Stimulated activated CD4-positive, alpha-beta T cell treated with anti-CD3 and anti-CD28 coated beads, Interleukin-4, amount 100 ng/mL, for 1 hour (primary cell): ENCODE measurements at regions not wholly inside any gene's neighbourhood (a gene's known extent, or its start where the extent isn't known, plus 50 kb on each side); places are given as distances from the start of the nearest gene placed in this dataset.

Experiments used
- DNase-seq: peaks from one replicate; pipeline ENCODE4 v3.0.0-alpha.2; 2020

DNA sequence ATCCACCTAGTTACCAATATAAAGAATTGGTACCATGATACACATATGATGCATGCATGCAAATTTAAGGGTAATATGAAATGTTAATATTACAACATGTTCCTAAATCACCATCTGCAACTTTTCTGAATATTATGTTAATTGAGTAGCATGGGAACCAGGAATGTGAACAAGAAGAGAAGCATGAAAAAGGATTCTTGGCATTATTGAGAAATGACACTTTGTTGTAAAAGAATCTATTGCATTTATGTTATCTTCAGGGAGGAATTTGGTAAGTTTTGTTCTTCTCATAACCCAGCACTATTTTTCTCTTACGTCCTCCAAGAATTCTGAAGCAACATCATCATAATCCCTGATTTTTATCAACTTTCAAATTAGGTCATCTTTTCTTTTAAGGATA lies 159.9 kb upstream of the SLC25A13 start:
- DNase-seq: no peak

DNA sequence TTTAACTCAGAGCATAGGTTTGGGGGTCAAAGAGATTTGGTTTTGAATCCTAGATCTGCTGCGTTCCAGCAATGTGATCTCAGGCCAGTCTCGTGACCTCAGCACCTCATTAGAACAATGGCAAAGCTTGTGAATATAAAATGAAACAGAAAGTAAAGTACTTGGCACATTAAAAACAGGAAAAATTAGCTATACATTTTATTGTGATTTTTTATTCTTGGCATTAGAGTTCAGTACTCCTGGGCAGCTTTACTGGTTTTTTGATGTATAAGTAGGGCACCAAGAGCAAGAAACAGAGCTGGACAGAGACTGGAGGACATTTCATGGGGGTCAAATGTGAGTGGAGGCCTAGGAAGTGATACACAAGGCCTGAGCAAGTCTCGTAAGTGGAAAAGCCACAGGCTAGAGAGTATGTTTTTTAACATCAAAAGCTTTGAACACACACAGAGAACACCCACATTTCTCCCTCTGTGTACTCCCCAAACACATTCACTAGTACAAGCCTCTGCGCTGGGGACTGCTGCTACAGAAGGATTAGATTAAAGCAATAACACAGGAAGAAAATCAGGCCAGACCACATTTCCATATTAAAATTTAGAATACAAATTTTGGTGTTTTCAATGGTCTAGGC lies 157.2 kb upstream of the SLC25A13 start:
- no peak for DNase-seq

DNA sequence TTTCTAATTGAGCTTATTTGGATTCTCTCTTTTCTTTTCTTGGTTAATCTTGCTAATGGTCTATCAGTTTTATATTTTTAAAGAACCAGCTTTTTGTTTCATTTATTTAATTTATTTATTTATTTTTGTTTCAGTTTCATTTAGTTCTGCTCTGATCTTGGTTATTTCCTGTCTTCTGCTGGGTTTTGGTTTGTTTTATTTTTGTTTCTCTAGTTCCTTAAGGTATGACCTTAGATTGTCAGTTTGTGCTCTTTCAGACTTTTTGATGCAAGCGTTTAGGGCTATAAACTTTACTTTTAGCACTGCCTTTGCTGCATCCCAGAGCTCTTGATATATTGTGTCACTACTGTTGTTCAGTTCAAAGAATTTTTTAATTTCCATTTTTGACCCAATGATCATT lies 149.7 kb upstream of the SLC25A13 start:
- no peak for DNase-seq

DNA sequence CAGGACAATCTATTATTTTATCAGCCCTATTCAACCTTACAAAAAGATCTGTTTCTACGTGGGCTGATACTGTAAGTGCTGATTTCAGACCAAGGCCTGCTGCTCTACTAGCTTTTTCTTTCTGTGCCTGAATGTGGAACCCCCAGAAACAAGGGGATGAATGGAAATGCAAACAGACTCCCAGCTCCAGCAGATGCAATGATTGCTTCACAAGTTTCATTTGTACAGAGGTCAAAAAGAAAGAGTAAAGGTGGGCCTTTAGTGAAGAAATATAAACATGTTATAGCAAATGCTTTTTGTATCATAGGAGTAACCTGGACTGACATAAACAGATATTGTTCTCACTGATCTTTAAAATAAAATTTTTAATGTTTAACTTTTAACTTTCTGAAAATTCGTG lies 130.2 kb upstream of the SLC25A13 start:
- no peak for DNase-seq

DNA sequence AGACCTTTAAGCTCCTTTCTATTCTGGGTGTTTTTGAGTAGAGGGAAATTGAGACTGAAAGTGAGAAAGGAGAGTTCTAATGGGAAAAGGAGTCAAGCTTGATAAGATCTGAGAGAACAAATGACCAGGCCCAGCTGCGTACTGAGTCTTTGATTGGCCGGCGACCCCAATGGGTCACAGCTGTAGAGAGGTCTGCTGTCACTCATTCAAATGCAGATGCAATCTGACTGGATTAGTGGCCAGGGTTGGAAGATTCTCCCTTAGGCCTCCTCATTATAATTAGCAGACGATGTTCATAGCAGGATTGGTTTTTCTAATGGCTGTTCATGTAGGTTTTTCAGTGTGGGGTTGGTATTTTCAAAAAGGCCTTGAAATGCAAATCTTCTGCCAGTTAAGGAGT lies 127.2 kb upstream of the SLC25A13 start:
- no peak for DNase-seq

DNA sequence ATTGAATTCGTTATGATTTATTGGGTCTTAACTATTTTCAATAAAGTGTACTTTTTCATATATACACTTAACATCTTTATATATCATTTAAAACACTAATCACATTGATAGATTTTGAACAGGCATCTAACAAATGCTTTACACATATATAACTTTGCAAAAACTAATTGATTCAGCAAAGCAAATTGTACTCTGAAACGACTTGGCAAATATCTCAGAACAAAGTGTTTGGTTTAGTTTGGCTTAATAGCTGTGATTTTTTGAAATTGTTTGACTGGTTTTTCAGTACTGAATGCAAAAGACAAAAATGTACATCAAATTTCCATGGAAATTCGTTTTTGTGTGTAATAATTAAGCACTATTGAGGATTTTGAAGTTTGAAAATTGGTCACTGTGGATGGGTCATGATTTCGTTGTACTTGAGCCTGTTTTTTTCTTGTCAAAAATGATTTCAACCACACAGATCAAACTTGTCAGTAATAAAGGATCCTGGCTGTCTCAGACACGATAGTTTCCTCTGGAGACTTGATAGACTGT lies 125.3 kb upstream of the SLC25A13 start:
- DNase-seq: no peak

DNA sequence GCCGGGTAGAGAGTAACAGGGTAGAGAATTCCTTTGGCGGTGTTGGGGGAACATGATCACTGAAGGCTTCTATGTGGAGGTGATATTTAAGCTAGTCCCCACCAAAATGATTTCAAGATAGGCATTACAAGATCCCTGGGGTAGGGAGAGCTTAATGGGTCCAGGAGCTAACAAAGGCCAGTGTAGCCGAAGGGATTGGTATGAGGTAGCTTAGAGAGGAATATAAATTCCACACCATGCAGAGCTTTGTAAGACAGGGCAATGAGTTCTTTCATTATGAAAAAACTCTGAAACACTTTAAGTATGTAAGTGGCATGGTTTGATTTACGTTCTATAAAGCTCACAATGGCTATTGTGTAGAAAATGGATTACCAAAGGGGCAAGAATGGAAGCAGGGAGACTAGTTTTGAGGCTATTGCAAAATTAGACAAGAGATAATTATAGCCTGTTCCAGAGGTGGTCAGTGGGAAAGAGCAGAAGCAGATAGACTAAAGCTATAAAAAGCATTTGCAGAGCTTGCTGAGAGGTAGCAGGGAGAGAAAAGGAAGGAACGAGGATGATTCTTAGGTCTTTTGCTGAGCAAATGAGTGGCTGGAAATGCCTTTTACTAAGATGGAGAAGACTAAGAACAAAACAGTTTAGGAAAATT lies 119.7 kb upstream of the SLC25A13 start:
- DNase-seq: no peak

DNA sequence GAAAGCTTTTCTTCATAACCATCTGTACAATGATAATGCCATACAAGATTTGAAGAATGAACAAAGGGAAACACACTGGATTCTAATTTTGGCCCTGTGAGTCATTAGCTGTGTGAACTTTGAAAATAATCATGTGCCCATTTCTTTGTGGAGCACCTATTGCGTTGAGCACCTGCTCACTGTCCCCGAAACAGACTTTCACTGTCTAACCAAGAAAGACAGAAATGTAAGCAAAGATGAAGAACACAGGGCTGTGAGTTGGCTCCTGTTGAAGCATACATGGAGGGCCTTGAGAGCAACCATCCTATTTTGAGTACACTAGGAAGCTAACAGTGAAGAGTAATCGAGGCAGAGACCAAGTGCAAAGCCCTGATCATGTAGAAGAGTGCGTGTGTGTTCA lies 118.4 kb upstream of the SLC25A13 start:
- DNase-seq: no peak

DNA sequence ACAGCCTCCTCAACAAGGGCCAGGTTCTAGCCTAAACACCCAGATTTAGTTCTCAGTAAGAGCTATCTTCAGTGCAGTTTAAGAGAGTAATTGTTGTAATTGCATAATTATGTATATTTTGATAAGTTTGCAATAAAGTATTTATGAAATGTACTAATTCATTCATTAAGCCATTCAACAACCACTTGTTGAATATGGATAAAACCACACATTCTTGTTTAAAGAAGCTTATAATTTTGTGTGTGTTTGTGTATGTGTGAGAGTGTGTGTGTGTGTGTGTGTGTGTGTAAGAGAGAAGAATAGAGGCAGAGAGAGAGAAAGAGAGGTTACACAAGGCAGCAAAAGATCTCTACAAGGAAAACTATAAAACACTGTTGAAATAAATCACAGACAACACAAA lies 115.0 kb upstream of the SLC25A13 start:
- DNase-seq: no peak

DNA sequence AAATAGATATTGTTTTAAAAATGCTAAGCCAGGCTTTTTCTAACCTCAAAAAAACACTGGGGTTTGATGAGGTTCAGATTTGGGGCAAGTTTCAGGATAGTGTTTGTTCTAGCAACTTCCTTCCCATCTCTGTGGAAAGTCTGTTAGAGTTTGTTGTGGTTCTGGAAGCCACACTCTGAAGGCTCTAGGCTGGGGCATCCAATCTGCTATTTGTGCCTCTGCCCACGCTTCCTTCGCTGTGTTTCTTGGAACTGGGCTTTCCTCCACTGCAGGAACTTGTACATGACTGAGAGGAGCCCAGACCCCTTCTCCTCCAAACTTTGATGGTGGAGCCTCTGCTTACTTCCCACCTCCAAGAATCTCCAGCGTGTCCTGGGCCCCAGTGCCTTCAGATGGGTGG lies 108.5 kb upstream of the SLC25A13 start:
- DNase-seq: no peak

DNA sequence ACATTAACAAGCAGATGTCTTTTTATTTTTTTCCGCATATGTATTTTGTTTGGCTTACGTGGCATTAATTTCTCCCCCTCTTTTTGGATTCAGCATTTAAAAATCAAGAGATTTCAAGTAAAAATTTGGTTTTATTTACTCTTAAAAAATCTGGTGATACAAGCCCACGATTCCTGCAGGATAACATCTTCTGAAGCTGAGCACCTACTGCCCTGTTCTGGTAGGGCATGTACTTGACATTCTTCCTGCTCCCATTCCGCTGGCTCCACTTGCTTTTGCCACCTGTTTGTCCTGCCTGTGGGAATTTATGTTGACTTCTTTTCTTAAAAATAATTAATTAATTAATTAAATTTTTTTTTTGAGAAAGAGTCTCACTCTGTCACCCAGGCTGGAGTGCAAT lies 105.2 kb upstream of the SLC25A13 start:
- no peak for DNase-seq

DNA sequence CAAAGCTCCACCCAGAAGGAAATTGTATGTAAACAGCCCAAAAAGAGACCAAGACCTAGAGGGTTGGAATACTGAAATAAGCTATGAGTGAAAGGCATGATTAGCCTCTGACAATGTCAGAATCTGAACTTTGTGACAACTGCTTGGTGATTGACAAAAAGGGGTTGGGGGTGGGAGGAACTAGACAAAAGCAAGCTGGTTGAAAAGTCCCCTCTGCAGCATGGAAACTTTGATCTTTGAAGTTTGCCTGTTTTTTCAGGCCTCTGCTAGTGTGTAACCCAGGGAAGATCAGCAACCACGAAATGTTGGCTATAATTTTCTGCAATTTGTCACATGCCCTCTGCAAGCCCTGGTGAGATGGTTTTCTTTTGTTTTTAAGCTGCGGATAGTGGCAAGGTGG lies 104.8 kb upstream of the SLC25A13 start:
- no peak for DNase-seq

DNA sequence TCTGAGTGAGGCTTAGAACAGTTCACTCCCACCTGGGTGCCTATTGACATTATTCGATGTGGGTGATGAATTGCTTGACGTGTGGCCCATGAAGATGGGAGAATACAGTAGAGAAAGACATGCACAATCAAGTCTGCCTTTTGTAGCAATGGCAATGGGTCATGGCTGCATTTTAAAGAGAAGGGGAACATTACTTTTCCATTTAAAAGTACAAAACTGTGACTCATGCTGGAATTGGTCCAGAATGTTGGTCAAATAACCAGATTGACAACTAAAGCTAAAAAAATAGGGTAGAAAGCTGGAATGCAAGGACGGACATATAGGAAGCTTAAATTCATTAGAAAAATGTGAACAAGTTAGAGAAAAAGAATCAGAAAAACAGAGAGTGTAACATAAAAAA lies 104.1 kb upstream of the SLC25A13 start:
- no peak for DNase-seq

DNA sequence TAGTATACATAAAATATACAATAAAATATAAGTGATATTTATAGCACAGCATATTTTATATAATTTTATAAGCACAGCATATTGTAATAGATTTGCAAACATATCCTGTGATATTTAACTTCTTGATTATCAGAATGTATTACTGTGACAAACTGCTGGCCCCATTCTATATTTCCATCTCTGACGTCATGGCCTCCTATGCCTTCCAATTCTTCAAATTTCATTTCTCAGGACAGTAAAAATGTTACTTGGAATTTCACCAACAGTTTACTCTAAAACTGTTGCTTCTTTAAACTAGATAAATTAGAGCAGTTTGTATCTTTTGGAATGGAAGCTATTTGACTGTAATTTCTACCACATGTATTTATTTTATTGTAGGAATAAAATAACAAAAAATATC lies 102.5 kb upstream of the SLC25A13 start:
- DNase-seq: no peak

DNA sequence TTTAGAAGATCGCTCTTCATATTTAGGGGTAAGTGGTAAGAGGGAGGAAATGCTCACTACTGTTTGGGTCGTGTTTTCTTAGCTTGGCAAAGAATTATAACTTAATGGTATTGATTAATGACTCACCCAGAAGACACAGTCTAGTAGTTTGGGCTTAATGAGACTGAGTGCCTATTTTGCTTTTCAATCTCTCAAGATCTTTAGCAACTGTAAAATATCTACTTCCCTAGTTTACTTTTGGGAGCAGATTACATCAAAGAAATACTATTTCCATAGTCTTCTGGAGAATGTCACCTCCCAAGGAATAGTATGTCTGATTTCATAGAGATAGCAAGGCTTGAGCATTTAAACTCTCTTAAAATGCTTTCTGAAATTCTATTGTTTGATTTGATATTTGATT lies 100.5 kb upstream of the SLC25A13 start:
- no peak for DNase-seq

DNA sequence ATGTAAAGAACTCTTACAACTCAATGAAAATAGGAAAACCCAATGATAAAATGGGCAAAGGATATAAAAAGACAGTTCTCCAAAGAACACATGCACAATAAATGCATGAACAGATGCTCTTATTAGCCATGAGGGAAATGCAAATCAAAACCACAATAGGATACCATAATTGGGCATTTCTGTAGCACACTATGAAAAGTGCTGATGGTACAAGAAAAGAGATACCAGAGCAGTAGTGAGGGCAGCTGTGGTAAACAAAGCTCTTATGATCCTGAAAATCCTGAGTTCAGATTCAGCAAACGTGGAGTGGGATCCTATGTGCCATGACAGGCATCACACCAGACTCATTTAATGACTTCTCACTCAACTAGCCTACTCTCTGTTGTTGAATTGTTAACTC lies 96.7 kb upstream of the SLC25A13 start:
- no peak for DNase-seq

DNA sequence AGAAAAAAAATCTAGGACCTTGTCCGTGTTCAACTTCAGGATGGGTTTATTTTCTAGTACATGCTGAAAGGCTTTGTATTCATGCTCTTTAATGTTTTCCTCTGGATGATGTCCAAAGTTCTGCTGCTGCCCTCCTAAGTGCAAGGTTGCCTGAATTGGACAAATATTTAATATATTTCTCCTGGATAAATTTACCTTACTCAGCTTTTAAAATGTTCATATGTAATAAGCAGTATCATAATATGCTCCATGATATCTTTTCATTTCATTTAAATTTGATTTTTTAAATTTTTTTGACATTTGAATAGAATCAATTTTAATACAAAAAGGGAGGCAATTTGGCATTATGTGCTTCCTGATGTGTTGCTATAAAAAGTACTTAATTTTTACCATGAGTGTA lies 95.9 kb upstream of the SLC25A13 start:
- no peak for DNase-seq

DNA sequence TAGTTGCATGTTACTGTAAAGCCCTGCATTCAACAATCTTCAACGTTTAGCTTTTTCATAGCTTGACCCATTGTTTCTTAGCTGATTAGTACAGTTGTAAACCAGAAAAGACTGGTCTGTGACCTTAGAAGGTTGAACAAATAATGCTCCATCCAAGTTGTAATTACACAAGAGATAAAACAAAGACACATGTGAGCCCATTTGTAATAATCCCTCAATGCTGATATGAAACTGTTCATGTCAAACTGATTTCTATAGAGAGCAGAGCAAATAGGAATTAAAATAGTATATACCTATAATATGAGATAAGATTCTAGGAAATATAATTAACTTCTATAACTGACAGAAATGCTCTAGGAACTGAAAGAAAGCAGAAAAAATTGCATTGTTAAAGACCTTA lies 94.7 kb upstream of the SLC25A13 start:
- DNase-seq: no peak

DNA sequence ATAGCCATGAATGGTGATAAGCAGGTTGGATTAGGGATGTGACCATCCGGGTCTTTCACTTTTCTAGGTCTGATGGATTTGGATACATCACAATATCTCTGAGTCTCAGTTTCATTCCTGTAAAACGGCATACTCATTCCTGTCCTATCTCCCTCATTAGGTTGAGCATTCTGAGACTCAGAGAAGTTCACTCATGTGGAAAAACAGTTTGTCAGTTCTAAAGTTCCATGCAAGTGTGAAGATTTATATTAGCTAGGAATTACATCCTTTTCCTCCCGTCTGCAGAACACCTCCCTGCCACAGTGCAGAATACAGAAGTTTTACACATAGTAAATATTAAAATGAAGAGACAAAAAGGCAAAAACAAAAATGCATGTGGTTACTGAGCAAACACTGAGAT lies 94.2 kb upstream of the SLC25A13 start:
- DNase-seq: no peak

DNA sequence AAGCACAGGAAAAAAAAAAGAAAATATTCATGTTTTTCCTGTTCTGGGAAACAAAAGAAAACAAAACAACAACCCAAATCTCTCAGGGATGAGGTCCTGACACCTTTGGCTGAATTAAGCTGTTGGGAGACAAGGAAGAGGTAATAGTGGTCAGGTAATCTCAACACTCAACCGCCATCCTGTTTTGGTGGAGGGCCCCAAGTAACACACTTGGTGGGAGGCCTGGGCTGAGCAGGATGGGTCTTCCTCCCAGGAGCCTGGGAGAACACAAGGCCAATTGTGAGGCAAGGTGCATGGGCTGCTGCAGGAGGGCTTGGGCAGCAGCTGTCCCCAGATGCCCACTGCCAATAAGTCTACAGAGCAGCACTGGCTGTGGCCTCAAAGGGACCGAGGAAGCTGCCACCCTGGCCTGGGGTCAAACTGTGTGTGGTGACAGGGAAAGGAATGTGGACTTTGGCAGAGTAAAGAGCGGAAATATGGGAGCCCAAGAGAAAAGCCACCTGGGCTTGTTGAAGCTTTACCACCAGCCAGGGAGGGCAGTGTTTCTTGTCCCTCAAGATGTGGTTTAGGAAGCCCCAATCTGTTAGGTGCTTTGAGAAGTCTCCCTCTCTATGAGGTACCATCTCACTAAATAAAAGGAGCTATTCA lies 93.5 kb upstream of the SLC25A13 start:
- DNase-seq: no peak

DNA sequence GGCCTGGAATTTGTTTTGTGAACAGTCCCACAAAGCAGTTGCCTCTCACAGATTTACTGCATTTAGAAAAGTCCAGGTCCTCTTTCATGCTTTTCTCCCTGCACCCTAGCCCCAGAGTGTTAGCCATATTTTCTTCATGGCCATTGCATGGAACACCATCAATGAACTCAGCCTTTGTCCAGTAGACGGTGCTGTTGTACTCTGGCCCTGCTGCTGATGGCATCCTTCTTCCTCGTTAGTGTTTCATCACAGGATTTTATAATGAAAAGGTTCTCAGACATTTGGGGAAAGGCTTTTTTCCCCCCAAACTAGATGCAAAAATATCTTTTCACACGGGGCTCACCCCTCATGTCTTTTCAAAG lies 93.0 kb upstream of the SLC25A13 start:
- DNase-seq: peak; percentile 21

DNA sequence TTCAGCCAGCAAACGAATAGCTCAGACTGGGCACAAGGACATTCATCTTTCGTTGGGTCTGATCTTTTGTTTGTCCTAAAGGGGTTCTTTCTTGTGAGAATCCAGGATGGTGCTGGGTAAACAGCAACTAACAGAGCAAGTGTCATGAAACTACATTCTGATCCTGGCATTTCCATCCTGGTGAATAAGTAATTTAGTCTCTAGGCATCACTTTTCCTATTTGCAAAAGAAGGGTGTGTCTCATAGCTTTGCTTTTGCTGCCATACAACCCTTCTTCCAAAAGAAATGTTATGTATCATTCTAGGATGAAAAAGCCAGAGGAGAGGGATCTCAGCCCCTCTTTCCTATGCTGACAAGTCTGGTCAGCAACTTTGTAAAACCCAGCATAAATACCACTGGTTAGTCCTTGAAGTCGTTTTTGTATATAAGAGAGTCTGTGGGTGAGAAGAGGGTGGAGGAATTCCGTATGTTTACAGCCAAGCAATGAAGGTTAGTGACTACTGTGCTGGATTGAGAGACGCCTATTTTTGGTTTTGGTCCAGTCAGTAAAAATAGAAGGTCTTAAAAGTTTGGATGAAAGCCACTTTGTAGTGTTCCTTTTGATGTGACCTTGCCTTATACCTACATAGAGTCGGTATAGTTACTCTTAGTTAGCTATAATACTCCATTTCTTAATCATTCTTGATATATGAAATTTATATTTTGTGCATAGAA lies 88.4 kb upstream of the SLC25A13 start:
- no peak for DNase-seq

DNA sequence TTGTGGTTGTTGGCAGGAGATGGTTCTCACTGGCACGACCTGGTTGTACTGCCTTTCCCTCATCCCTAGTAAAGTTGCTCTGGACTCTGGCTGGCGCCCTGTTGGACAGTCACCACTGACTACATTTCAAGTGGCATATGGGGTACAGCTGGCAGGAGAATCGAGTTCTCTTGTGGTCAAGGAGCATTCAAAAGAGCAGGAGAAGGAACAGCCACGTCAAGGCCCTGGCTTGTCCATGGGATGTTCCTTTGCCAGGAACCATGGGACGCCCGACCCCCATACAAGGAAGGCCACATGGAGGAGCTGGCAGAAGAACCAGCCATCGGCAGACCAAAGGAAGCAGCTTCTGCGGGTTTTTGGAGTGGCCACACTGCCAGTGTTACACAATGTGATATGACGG lies 87.0 kb upstream of the SLC25A13 start:
- no peak for DNase-seq

DNA sequence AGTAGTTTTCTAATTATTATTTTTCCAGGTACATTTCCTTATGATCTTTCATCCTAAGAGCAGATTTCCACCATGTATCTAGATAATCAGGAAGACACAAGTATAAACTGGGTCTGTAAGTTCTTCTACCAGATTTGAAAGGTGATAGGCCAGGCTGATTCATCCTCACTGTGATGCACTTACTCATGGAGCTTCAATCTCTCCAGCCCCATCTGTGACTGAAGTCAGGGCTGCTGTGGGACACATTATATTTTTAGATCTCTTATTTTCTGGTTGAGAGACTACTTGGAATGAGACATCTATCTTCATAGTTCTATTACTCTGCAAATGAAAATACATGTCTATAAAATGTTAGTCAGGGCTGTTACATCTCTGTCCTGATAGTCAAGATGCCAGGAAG lies 85.5 kb upstream of the SLC25A13 start:
- DNase-seq: no peak
